HG02870 (cell line): ENCODE measurements at regions not wholly inside any gene's neighbourhood (a gene's known extent, or its start where the extent isn't known, plus 50 kb on each side); places are given as distances from the start of the nearest gene placed in this dataset.

Source experiments
- ATAC-seq: cut with Tn5 transposase; IDR thresholded peaks from one replicate; pipeline ENCODE4 v1.9.1; 2021; ENCODE audit warnings: mild to moderate bottlenecking, moderate library complexity; ENCODE audit not compliant: unreplicated experiment

DNA sequence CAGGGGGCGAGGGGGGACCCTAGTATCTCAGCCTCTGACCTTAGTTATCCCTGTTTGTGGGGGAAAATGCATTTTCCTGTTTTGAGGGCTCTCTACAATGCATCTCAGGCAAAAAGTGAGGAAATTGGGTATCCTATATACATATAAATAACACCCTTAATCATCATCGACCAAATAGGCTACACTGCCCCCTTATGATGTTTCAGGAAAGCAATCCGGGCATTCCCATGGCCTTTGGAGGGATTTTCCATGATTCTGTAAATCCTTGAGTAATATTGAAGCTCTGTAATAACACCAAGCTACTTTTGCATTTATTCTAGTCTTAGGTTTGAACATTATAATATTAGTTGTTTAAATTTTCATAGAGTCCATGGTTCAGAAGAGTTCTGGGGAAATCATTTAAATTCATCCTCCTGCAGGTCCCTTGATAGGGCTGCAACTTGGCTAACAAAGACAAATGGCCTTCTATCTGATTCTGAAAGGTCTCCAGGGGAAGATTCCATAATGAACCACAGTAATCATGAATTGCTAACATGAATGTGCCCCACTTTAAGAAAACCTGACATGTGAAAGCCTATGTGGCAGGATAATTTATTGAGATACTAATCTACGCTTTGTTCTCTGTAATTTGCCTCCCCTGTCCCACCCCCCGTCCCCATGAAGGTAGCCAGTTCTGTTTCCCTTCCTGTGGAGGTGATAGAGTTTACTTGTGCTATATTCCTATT is 91.5 kb upstream of the SCOC start:
- ATAC-seq: no peak

DNA sequence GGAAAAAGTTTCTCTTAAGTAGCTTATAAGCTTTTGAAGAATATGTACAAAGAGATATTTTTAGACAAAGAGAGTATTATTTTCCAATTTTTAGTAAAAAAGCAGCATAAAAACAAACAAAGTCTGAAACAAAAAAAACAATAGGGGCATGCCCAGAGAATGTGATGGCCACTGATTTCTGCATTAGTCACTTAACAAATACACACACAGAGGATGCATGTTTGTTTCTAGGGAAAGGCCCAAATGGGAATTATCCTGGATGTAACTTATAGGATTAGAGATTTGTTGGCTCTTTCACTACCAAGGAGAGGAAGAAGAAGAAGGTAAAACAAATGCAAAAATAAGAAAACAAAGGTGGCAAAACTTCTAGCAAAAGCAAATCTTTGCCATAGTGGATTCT is 95.9 kb upstream of the SCOC start:
- no peak for ATAC-seq

DNA sequence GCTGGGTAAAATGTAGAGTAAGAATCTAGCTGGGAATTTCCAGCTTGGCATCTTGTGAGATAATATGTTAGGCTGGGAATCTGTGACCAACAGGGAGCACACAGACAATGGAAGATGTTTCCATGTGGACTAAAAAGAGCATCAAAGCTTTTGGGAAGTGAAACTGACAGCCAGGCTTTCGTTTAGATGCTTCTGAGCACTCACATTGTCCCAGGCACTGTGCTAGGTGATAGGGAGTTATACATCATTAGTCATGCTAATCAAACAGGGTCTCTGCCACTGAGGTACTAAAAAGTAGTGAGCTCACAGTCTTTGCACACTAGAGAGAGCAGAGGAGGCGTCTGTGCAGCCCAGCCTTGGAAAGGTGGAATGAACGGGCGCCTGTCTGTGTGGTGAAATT is 101.9 kb upstream of the SCOC start:
- no peak for ATAC-seq

DNA sequence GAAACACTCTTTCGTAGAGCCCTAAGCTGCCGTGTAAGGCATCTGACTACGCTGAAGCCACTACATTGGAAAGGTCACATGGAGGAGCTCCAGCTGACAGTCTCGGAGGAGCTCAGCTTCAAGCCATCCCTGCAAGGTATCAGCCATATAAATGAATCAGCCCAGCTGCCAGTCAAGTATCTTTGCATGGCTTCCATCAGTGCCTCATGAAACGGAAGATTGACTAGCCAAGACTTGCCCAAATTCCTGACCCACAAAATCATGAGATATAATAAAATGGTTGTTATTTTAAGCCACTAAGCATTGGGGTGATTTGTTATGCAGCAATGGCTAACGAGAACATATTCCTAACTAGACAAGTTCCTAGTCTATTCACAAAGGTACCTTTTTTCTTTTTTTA is 104.1 kb upstream of the SCOC start:
- ATAC-seq: no peak

DNA sequence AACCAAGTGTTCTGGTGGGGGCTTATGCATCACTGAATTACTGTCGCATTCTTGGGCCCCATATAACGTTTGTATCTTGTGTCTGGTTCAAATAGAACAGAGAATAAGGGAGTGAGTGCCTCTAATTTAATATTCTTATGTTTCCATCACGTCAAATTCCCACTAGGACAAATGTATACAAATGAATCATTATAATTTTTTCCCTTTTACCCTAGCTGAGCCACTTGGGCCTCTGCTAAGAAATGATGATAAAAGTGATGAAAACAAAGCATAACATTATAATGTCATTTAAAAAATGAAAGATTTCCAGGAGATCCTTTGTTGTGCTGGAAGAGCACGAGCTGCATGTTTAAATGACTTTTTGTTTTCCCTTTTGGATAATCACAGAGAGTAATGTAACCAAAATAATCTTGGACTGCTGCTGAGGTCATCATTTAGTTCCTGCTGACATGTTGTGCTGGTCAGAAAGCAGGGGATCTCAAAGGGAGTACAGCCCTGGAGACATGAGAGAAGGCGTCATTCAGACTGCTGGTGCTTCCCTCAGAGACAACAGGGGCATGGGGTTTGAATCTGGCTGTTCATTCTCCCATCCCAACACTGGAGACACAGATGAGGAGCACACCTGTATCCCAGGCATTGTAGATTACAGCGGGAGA is 105.1 kb upstream of the SCOC start:
- ATAC-seq: no peak

DNA sequence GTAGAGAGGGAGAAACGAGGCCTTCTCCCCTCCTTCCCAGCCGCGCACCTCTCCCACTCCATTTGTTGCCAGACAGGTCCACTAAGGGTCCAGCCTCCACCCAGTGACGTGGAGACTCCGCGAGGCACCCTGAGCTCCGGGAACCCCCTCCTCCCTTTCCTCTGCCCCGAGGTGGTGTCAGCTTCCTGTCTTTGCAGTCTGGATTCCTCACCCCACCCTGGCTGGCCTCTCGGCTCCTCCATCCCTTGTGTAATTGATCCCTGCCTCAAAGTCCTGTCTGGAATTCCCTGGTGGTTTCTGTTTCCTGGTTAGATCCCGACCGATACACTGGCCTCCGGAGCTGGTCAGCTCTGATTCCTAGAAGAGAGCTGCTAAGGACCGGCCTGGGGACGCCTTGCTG is 105.9 kb upstream of the SCOC start:
- ATAC-seq: no peak

DNA sequence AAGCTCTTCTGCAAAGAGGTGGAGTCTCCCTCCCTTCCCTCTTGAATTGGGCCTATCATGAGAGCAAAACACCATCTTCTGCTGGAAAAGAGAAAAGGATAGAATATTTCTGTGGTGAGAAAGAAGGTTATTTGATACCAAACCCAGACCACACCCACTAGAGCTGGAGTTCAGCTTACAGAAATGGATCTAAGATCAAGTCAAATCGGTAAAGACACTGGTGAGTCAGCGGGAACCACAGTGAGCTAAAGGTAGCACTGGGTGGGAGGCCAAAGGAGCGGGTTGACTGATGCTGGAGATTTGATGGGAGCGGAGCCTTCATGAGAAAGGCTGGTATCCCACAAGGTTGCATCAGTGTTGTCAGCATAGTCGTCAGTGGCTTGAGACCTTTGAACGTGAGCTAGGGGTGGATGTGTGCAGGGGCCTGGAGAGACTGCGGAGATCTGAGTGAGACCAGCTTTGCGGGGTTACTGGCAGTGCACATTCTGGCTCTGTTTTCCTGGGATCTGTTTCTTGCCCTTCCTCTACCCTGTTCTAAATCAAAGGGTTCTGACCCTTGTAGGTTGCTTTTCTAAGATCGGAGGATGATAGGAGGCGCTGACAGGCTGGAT is 106.4 kb upstream of the SCOC start:
- no peak for ATAC-seq

DNA sequence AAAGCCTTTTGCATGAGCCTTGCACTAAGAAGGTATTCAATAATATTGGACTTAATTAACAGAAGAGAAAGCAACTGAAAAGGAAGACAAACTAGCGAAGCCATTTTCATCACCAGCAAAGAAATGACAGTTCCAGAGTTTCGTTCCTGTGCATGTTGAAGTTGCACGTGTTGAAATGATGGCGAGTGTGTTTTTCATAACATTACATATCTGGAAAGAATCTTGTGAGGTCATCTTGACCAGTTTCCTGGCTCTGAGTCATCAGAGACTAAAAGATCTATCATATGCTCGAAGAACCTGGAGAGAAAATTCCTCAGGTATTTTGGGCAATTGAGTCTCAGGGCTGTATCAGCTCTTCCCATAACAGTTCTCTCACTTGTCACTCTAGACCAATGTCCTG is 106.2 kb upstream of the MAML3 start:
- no peak for ATAC-seq

DNA sequence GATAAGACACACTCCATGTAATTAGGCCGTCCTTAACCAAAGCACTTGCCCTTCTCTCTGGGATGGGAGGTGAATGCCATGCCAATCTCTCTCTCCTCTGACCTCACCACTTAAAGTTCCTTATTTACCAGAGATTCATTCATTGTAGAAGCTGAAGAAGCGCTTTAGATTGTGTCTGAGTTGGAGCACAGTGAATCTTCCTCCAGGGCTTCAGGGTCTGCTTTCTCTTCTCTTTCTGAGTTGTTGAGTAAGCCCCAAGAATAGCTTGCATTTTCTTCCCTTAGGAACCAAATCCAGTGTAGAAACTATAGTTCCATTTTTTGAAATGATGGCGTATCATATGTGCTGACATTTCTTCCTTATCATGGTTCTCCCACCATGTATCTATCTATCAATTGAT is 104.5 kb upstream of the MAML3 start:
- no peak for ATAC-seq

DNA sequence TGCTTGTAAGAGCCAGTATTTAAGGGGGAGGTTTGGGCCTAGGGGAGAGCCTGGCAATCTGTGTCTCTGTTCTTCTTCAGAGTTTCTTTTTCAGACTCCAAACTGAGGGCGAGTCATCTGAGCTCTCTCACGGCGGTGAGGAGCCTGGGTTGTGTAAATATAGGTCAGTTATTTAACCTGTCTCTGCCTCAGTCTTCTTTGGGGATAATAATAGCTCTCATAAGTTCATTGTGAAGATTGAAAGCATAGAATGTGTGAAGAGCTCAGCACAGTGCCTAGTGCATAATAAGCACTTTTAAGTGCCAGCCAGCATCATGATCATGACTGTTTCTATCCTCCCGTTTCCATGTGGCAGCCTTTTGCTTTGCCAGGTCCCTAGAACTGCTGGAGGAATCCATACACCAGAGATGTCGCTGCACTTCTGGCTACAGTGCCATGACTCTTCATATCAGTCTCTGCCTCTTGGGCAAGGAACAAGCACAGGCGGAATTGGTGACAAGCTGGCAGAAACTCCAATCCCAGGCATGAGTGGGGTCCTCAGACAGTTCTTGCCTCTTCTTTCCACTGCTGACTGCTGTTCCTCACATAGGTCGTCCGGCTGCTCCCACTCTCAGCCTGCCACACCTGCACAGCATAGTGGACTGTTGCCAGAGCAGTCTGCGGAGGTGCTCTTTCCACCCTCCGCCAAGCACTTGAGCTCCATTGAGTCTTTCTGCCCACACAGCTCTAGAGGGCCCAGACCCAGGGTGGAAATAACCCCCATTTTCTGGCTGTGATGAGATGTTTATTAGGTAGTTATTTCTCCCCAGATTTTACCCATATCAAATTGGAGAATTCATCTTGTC is 103.7 kb upstream of the MAML3 start:
- no peak for ATAC-seq

DNA sequence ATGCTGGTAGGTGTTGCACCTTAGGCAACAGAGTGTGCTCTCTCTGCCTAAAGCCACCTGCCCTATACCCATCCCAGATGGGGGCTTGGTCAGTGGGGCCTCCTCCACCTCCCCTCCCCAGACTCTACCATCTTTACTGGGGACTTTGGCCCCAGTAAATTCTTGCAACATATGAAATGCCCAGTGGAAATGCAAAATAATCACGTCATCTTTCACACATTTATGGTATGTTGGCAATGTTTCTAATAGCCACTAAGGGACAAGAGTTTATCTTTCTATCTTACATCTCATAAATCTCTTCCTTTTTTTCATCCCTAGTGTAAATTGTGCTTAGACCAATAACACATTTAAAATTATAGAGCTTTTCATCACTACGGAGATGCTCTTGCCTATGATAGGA is 103.0 kb upstream of the MAML3 start:
- no peak for ATAC-seq

DNA sequence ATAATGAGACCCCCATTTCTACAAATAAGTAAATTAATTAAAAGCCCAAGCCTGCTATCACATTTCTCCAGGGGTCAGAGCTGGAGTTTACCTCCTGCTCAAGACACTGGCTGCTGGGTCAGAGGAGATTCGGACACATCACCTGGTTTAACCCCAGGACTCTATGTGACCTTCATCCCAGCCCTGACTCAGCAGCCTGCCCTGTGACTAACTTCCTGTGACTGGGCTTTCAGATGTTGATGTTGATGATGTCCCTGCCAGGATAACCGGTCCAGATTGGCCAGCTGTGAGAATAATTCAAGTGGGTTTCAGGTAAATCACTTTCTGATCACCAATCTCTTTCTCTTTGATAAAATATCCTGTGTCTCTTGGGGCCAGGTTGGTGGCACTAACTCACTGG is 102.4 kb upstream of the MAML3 start:
- no peak for ATAC-seq

DNA sequence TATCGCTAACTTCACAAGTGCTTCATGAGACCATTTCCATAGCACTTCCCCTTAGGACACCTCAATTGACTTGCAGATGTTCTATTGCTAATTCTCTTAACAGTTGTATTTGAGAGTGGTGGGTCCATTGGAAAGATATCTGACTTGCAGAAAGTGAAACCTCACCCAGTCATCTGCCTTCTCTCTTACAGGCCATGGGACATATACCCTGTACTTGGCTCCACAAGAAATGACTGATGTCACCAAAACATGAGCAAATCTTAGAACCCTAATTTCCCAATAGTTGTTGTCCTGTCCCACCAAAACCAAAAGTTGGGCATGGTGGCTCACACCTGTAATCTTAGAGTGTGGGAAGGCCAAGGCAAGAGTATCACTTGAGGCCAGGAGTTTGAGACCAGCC is 101.9 kb upstream of the MAML3 start:
- ATAC-seq: no peak

DNA sequence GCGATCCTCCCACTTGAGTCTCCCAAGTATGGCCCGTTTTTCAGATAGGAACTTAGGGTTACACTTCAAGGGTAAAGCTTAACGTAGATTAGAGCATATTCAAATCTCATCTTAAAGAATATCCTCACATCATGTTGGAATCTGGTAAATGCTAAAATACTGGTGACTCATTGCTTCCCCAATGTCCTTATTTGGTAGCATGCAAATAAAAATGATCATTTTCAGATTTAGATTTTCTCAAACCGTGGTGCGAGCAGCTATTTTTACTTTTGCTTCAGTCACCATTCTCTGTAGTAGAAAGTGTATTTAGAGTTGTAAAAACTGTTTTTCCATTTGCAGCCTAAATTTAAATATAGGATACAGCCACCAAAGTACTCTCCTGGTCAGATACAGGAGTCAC is 101.5 kb upstream of the MAML3 start:
- ATAC-seq: no peak

DNA sequence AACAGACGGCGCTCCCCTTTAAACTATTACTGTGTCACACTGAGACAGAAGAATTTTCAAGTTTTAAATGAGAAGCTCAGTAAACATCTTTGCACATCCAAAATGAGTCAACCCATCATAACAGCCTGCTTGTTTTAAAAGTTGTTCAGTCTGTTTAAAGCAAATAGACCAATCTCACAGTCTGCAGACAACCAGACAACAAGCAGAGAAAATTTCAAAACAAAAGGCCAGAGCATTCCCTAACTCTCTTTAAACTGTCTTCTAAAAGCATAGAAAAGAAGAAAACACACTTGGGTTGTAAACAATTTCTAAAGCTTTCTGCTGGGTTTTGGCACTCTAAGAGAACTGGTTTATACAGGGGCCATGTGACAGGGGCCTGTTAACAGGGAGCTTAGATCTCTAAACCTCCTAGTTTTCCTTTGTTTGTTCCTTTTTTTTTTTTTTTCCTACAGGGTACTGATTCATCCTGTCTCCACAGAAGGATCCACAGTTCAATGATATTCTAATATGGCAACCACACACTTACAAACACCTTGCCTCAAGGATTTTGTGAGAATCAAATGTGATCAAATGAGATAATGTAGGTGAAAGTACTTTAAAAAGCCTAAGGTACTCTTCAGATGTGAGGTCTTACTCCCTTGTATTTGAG is 100.8 kb upstream of the MAML3 start:
- ATAC-seq: no peak

DNA sequence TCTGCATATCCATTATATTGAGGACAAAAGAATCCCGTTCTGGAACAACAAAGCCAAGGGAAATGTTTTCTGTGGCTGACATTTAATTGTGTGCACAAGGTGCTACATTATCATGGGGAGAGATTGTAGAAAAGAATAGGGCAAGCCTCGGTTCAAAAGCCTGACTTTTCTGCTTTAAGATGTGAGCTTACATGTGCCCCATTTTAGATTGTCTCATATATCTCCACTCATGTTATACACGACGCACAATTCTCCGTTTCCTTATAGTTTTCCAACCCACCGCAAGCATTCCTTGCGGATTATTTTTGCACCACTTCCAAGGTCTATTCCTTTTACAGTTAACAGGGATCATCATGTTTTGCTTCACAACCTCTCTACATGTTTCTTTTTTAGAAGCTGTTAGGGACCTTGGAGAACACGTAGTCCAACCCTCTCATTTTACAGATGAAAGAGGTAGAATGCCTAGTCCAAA is 99.6 kb upstream of the MAML3 start:
- no peak for ATAC-seq

DNA sequence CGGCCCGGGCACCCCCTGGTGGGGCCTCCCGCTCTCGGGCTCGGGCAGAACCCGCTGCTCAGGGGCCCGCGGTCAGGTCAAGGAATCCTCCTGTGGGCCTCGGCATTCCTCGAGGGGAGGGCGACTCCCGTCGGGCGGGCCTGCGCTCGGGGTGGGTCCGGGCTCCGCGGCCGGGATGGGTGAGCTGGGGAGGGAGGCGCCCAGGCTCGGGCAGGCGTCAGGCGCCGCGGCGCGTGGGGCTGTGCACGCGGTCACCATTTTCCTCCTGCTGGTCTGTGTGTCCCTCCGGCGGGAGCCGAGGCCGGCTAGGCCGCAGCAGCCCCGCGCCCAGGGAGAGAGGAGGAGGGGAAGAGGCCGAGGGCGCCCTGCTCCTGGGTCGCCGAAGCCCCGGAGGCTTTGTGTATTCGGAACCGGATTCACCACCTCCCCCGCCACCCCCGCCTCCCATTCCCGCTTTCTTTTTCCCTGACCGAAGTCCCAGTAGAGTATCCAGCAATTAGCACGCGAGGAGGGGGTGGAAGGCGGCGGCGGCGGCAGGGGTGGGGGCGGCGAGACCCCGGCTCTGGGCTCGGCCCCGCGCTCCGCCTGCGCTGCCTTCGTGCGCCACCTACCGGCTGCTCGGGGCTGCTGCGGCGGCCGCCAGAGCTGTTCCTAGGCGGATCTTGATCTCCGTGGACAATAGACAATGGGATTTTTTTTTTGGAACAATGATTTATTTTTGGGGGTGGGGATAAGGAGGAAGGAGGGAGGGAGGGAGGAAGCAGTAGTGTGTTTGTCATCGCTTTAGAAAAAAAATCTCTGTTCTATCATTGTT is 99.0 kb upstream of the MAML3 start:
- ATAC-seq: peak; percentile 55

DNA sequence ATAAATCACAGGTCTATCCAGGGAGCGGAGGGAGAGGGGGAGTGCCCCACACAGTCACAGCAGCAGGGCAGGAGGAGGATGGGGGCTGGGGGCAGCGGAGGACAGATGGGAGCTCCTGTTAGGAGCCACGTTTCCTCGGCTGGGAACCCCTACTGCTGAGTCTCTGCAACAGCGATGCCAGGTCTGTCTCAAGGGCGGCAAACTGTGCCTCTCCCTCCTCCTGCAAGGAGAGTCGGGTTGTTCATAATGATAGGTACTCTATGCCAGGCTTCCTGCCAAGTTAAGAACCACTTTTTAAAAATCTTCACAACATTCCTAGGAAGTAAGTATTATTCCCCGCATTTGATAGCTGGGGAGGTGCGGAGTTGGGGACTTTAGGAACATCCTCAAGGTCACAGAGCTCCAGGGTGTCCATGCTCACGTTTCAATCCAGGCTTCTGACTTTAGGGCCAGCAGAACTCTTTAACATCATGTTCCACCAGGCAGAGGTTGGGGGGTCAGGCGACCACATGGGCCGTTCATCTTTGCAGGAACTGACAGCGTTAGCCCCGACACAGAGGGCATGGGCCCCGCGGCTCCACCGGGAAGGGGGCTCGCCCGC is 98.3 kb upstream of the MAML3 start:
- no peak for ATAC-seq

DNA sequence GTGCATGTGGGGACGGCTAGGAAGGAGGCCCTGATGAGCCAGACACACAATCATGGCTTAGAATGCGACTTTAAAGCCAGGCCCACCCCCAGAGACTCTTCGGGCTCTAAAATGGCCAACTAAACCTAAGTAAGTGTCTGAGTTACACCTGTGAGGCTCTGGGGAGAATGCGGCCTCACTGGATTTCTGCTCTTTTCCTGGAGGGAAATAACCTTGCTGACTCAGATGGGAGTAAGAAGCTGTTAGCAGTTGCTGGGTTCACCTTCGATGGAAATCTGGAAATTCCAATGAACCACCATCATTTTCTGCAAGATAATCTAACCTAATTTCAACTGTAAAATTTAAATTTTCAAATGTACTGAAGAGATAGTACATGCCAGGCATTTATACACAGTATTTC is 97.6 kb upstream of the MAML3 start:
- no peak for ATAC-seq
